COLO668 (cell line): ENCODE measurements at regions not wholly inside any gene's neighbourhood (a gene's known extent, or its start where the extent isn't known, plus 50 kb on each side); places are given as distances from the start of the nearest gene placed in this dataset.

Experiments
- DNase-seq: peaks from one replicate; lab custom pipeline; 2025; ENCODE audit not compliant: unreplicated experiment; lab: John Stamatoyannopoulos, UW

GRCh38 chr3:55244247-55244646, 242.9 kb downstream of the WNT5A start:
- peak; percentile 66 for DNase-seq

GRCh38 chr3:55243678-55244077, 243.4 kb downstream of the WNT5A start:
- no peak for DNase-seq

GRCh38 chr3:55242921-55243320, 244.2 kb downstream of the WNT5A start:
- DNase-seq, result no peak

- DNase-seq, result no peak
Measured at GRCh38 chr3:55241098-55241497, 246.0 kb downstream of the WNT5A start.

- no peak for DNase-seq
Measured at GRCh38 chr3:55235416-55235815, 251.7 kb downstream of the WNT5A start.

GRCh38 chr3:55226696-55227095, 260.4 kb downstream of the WNT5A start:
- no peak for DNase-seq

GRCh38 chr3:55218577-55218976, 268.5 kb downstream of the WNT5A start:
- DNase-seq, result no peak

- no peak for DNase-seq
Measured at GRCh38 chr3:55207744-55208143, 279.4 kb downstream of the WNT5A start.

GRCh38 chr3:55205990-55206389, 278.1 kb upstream of the LRTM1 start:
- DNase-seq, result peak; percentile 4

- no peak for DNase-seq
Measured at GRCh38 chr3:55204417-55204816, 276.6 kb upstream of the LRTM1 start.

- DNase-seq, result no peak
Measured at GRCh38 chr3:55203546-55203945, 275.7 kb upstream of the LRTM1 start.

GRCh38 chr3:55203006-55203405, 275.1 kb upstream of the LRTM1 start:
- no peak for DNase-seq

GRCh38 chr3:55202326-55202725, 274.5 kb upstream of the LRTM1 start:
- DNase-seq, result no peak

GRCh38 chr3:55201779-55202178, 273.9 kb upstream of the LRTM1 start:
- DNase-seq, result no peak

- DNase-seq, result no peak
Measured at GRCh38 chr3:55200906-55201305, 273.0 kb upstream of the LRTM1 start.

GRCh38 chr3:55198554-55198953, 270.7 kb upstream of the LRTM1 start:
- no peak for DNase-seq

GRCh38 chr3:55197021-55197420, 269.2 kb upstream of the LRTM1 start:
- no peak for DNase-seq

- DNase-seq, result no peak
Measured at GRCh38 chr3:55196495-55196894, 268.6 kb upstream of the LRTM1 start.

- DNase-seq, result no peak
Measured at GRCh38 chr3:55194376-55194775, 266.5 kb upstream of the LRTM1 start.

- DNase-seq, result no peak
Measured at GRCh38 chr3:55191911-55192775, 264.3 kb upstream of the LRTM1 start.

- no peak for DNase-seq
Measured at GRCh38 chr3:55190331-55190730, 262.5 kb upstream of the LRTM1 start.

GRCh38 chr3:55189359-55189801, 261.5 kb upstream of the LRTM1 start:
- no peak for DNase-seq

- DNase-seq, result no peak
Measured at GRCh38 chr3:55185380-55185779, 257.5 kb upstream of the LRTM1 start.
